ENCODE measurements at regions not wholly inside any gene's neighbourhood (a gene's known extent, or its start where the extent isn't known, plus 50 kb on each side); places are given as distances from the start of the nearest gene placed in this dataset.
A peak's percentile ranks its signal among the peaks of the same experiment; 100 is the strongest.
"Not testable (repeated sequence)": the region's sequence is repeated elsewhere in the genome, so short reads cannot be mapped to it uniquely, and the experiment has no call there.

DNA sequence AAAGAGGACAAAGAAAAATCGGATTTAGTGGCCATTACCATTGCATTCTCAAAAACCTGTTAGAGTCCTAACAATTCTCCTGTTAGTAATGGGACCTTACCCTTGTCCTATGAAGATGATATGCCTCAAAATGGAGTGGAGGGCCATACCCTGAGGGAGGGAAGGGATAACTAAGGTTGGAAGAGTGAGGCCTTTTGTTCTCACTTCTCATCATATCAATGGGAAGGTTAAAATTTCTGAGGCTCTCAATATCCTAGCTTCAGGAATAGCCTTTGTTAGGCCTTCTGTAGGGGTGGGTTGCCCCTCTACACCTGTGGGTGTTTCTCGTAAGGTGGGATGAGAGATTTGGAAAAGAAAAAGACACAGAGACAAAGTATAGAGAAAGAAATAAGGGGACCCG, 109.4 kb upstream of the SGIP1 start:
- not testable (repeated sequence) for DNase-seq (ENCODE audit: low read depth)

DNA sequence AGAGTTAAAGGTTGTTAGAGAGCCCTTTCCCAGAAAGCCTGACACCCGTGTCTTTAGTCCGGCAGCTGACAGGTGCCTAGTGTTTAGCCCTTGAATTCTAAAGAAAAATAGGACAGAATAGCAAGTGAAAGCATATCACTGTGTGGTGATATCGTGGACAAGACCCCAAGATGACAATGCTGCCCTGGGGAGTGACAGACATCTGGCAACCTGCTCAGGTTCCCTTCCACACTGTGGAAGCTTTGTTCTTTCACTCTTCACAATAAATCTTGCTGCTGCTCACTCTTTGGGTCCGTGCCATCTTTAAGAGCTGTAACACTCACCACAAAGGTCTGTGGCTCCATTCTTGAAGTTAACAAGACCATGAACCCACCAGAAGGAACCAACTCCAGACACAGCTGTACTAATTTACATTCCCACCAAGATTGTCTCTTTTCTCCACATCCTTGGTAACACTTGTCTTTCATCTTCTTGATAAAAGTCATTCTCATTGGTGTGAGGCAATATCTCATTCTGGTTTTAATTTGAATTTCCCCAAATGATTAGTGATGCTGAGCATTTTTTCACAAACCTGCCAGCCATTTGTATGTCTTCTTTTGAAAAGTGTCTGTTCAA, 107.6 kb upstream of the SGIP1 start:
- DNase-seq (ENCODE audit: low read depth) = no peak

DNA sequence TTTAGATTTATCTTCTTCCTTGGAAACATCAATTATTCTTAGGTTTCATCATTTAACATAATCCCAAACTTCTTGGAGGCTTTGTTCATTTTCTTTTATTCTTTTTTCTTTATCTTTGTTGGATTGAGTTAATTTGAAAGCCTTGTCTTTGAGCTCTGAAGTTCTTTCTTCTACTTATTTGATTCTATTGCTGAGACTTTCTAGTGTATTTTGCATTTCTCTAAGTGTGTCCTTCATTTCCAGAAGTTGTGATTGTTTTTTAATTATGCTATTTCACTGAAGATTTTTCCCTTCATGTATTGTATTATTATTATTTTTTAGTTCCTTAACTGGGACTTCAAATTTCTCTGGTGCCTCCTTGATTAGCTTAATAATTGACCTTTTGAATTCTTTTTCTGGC, 103.1 kb upstream of the SGIP1 start:
- DNase-seq (ENCODE audit: low read depth) = not testable (repeated sequence)

DNA sequence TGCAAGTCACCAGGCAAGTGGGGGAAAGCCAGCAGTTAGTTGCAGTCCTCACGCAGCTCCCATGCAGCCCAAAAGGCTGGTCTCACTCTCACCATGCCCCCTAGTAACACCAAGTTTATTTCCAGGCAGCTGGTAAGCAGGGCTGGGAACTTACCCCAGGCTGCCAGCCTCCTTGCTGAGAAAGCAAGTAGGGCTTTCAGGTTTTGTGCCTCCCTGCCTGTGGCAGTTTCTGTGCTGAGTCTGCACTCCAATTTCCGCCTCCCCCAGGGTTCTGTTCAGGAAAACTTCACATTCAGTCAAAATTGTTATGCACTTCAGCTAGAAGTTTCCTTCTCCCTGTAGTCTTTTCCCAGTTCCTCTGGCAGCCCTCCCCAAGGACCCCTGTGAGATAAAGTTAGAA, 102.0 kb upstream of the SGIP1 start:
- no peak for DNase-seq (ENCODE audit: low read depth)

DNA sequence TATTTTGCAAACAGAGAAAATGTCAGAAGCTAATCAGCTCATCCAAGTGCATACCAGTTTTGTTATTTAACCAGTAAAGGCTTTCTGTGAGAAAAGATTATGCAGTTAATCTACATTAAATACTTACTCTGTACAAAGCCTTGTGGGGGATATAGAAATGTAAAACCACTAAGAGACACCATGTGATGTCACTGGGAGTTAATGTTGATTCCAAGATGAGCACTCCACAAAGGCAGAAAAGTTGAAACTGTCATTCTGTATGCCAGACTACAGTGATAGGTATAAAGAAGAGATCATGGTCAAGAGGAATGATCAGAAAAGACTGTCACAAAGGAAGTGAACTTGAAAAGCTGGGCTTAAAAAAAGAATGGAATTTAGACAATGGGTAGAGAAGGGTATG, 100.3 kb upstream of the SGIP1 start:
- DNase-seq (ENCODE audit: low read depth) = no peak

DNA sequence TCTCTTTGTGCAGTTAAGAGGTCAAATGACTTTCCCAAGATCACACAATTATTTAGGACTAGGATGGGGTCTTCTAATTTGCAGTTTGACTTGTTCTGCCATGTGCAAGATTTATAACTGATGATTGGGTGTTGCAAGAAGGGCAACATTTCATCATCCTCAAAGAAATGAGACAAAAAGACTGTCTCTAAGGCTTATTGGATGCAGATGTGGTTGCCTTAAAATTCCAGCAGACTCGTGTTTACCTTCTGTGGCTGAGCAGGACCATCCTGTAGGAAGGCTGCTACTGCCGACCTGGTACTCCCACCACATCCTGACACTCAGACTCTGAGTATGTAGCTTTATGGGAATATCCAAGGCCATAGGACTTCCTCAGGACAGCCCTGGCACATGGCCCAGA, 99.9 kb upstream of the SGIP1 start:
- DNase-seq (ENCODE audit: low read depth) = peak; percentile 35

DNA sequence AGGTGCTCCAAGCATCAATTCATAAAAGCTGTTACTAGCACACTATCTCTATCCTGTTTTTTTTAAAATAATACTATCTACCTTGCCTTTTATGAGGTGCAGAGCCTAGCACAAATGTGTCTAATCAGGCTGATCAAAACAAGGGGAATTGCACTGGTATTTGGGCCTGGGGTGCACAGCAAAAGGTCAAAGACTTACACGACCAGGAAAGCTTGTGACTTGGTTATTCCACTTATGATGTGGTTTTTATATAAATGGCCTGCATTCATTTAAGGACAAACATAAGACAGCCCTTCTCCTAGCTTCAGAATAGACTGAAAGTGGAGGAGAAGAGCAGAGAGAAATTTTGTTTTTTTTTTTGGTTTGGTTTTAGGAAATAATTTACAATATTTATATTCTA, 98.4 kb upstream of the SGIP1 start:
- no peak for DNase-seq (ENCODE audit: low read depth)

DNA sequence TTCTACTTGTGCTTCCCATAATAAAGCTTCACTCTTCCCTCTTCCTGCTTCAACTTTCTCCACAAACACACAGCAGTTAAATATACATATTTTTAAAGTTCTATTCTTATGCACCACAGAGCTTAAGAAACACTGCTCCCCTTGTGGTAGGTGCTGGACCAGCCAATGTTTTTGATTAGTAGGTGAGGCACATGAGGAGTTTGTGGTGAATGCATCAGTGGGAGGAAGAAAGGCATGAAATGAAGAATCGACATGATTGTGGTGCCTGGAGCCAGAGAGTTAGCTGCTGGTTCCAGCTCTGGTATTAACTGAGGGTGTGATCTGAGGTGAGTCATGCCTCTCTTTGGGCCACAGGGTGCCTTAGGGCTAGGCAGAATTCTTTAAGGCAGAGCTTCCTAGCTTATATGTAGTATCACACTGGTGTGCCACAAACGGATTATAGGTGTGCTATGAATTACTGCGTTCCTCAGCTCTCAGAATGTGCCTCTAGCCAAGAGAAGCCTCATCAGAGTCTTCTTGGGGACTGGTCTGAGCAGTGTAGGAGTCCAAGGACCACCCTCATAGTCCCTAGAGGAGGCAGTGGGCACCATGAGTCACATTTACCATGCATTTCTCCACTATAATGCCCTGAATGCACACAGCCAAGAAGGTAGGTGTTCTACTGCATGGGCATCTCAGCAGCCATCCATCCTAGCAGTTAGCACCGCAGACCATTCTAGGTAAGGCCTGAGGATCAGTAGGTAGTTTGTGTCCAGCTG, 97.4 kb upstream of the SGIP1 start:
- DNase-seq (ENCODE audit: low read depth) = peak; percentile 77

DNA sequence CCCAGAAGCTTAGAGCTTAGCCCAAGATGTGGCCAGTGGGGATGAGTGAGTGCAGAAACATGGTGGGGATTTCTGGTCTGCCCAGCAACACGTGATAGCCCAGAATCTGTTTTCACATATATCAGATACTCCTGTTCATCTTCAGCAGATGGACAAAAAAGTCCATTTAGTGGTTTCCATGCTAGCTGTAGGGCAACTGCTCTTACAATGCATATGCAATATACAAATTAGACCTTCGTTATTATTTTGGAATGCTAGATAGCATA, 96.9 kb upstream of the SGIP1 start:
- DNase-seq (ENCODE audit: low read depth) = no peak

DNA sequence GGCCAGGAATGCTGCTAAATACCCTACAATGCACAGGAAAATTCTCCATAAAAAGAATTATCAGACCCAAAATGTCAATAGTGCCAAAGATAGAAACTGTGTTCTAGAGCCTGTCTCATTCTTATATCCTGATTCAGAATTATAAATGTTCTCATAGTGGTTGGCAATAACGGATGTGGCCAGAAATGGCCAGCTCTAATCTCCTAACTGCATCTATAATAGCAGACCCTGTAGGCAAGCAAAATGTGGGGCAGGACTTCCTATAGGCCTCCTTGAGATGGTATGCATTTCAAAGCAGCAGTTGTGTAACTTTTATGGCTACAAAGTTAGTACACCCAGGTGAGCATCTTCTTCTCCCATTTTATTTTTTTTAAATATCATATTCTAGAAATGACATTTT, 95.9 kb upstream of the SGIP1 start:
- DNase-seq (ENCODE audit: low read depth) = no peak

DNA sequence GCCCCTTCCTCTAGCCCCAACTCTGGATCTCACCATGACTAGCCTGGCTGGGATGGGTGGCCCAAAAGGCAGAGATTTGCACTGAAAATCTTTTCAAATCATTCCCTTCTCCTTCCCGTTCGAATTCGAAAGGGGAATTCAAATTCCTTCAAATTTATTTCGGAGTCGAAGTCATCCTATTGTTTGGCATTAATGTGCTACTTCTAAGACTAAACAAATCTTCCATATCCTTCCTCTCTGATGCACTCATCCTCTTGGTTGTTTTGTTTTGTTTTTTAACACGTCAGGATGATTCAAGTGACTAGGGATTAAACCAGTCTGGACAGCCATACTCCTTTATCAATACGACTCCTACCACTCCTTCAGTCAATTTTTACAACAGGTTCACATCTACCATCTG, 95.5 kb upstream of the SGIP1 start:
- DNase-seq (ENCODE audit: low read depth) = no peak

DNA sequence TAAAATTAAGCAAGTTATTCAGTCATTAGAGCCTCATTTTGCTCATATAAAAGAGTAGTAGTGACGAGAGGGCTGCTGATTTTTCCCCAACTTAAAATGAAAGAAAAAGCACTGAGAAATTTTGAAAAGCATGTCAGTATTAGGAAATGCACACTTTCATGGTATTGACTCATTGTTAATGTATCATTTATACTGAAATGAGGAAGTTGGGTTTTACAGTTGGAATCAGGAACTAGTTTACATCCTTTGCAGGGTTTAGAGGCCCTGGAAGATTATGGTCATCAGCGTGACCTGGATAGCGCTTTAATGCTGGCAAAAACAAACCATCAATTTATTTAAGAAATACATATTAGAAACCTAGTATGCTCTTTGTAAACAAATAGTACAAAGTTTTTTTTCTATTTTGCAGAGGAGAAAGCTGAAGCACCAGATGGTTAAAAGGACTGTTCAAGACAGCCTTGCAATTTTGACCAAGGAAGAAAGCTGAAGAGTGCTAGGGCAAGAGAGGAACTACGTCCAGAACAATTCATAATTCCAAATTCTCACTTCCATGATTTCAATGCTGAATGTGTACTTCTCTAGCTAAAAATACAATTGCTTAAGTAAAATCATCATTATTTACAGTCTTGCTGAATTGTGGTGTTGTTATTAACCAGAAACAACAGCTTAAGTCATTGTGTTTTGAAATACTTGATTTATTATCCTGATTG, 94.8 kb upstream of the SGIP1 start:
- no peak for DNase-seq (ENCODE audit: low read depth)

DNA sequence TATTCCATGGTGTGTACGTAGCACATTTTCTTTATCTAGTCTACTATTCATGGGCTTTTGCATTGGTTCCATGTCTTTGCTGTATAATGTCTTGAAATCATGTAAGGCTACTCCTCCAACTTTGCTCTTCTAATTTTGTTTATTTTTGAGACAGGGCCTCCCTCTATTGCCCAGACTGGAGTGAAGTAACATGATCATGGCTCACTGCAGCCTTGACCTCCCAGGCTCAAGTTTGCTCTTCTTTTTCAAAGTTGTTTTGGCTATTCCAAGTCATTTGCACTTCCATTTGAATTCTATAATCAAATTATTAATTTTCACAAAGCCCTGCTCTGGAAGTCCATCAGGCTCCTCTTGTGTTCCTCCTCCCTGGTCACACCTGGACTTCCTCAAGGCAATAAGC, 90.2 kb upstream of the SGIP1 start:
- no peak for DNase-seq (ENCODE audit: low read depth)

DNA sequence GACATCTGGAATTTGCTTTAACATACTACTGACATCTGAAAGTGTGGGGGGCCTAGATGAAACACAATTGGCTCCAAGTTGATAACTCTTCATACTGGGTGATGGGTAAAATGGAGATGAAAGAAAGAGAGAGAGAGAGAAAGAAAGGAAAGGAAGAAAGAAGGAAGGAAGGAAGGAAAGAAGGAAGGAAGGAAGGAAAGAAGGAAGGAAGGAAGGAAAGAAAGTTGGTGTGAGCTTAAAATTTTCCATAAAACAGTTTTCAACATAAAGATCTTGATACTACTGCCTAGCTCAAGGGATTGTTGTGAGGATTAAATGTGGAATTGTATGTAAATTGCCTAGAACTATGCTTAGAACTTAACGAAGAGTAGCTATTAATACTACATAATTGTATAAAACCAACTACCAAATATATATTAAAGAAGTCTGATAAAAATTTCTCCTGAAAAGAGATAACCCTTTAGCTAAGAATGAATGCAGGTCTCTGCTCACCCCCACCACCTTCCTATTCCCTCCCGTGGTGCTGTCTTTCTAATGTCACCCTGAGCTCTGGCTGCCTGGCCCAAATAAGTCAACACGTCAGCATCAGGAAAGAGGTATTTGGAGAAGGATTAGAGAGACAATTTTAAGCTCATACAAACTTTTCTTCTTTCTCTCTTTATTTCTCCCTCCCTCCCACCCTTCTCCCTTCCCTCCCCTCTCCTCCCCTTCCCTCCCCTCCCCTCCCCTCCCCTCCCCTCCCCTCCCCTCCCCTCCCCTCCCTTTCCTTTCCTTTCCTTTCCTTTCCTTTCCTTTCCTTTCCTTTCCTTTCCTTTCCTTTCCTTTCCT, 89.3 kb upstream of the SGIP1 start:
- DNase-seq (ENCODE audit: low read depth) = no peak

DNA sequence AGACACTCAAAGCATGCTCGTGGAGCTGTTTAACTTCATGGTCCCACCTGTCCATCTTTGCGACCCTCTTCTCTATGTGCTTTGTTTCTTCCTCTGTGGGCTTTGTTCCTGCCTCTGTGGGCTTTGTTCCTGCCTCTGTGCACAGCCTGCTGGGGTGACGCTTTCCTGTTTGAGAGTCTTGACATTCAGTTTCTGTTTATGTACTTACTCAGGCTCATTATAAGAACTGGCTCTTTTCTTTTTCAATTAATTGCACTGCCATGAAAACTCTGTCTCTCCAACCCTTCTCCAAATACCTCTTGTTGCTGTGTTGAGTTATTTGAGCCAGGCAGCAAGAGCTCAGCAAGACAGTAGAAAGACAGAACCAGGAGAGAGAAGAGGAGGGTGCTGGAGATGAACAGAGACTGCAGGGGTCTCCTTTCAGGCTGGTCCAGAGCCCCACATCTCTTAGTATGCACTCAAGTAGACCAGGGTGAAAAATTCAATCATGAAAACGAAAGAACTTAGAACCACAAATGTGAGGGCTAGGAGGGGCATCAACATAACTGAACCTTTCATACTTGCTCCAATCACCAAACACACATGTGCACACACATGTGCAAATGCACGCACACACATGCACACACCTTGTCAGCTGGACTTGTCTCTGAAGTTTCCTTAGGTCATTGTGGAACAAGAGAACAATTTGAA, 88.3 kb upstream of the SGIP1 start:
- DNase-seq (ENCODE audit: low read depth) = no peak

DNA sequence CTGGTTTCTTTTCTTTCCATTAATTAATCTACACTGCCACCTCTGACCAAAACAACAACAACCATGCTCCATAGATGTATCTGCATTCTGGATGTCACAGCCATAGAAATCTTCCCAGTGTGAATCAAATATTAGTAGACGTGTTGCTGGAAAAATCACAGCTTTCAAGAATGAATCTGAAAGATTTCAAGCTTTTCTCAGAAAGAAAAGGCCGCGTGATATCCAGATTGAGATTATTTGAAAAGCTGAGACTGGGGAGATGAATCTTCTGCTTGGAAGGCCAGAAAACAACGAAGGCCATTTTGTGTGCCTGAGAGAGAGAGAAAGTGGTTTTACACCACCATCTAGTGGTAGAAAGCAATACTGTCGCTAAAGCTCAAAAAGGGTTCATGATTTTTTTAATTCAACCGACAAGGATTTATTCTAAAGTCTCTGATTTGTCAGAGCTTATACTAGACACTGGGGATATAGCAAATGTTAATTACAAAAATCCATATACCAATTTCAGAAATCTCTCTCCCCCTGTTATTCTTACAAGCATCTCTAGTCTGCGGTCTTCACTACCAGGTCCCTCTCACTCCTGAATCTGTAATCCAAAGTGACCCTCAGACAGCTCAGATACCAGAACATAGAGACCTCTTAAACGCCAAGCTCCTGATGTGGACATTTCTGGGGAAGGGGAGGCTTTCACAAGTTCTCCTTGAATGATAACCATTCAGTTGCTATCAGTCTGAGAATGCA, 87.5 kb upstream of the SGIP1 start:
- DNase-seq (ENCODE audit: low read depth) = no peak

DNA sequence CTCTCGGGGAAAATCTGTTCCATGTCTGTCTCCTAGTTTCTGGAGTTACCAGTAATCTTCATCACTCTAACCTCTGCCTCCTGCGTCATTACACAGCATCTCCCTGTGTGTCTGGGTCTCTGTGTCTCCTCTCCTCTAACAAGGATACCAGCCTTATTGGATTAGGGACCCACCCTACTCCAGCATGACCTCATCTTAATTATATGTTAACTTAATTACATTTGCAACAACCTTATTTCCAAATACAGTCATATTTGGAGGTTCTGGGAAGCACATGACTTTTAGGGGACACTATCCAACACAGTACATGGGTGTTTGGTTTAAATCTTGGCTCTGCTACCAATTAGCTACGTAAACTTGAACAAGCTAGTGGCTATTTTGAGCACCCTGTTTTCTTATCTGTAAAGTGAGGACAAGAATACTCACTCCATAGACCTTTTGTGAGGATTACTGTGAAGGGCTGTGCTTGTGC, 83.9 kb upstream of the SGIP1 start:
- DNase-seq (ENCODE audit: low read depth) = no peak

DNA sequence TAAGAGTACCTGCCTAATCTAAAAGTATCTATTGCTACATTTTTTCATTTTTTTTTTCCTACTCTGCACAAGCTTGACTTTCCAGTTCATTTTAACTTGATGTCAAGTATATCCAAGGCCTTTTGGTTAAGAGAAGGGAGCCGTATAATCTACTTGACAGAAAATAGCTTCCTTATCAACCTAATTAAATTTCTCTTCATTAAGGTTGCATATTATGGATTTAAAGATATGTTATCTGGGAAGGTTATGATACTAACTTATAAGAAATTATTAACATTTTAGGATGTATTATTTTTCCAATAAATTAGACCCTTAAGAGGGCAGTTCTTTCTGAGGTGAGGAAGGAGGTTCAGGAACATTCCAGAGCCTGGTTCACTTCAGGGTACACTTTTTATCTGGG, 83.1 kb upstream of the SGIP1 start:
- no peak for DNase-seq (ENCODE audit: low read depth)

DNA sequence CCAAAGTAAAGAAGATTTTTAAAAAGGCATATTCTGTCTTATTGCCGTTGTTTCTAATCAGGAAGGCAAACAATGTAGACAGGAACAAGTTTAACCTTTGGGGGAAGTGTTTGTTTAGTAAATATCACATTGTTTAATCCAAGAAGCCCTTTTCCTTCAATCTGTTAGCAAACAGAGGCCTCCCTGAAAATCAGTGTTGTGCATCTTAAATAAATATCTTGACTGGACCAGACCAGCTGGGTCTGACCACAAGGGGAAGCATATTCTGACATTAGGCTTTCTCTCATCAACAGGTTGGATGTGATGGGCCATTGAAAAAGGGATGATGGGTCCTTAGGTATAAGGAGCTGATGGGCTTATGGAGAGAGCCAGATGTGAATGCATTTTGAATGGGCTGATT, 81.8 kb upstream of the SGIP1 start:
- no peak for DNase-seq (ENCODE audit: low read depth)

DNA sequence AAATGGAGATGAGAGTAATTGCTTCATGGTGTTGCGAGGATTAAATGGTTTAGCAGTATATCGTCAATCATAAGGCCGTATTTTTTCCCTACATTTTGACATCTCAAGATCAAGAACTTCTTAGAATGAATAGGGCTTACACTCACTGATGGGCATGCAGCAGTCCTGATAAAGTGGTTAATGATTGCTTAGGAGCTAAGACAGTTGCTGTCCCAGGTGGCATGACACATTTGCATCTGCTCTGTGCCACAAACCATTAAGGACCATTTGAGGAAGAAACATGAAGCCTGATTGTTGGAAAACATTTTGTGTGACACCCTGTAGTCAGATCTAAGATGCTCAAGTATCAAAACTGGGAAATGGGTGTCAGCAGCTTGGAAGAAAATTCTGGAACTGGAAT, 81.0 kb upstream of the SGIP1 start:
- no peak for DNase-seq (ENCODE audit: low read depth)

DNA sequence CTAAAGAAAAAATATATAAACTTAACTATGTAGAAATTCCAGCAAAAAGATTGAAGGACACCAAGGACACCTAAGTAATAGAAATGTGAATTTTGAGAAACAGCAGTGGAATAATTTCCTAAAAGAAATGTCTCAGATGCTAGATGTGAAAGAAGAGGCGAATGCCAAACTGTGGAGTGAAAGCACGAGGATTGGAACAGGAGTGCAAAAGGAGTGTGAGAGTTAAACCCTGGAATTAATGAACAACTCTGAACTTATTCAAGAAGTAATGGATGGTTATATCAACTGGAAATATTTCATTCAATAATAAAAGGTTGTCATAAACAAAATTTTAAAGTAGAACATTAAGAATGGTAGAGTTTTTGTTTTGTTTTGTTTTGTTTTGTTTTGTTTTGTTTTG, 78.5 kb upstream of the SGIP1 start:
- DNase-seq (ENCODE audit: low read depth) = no peak

All from GM04503 (cell line).